ENCODE measurements at regions not wholly inside any gene's neighbourhood (a gene's known extent, or its start where the extent isn't known, plus 50 kb on each side); places are given as distances from the start of the nearest gene placed in this dataset.

GRCh38 chr2:175435012-175435411 is 253.5 kb upstream of the ATP5MC3 start:
- POLR2A ChIA-PET: no interaction called here
- FAIRE-seq: no peak
- no TSS peak for BruUV-seq (replicated peaks)

More at GRCh38 chr2:175435012-175435411, 253.5 kb upstream of the ATP5MC3 start:
- Histone ChIP-seq H3K79me2 (ENCODE audit: control insufficient read depth, insufficient read depth, low read length) (no peaks in the 10 kb centered on the region), H2AFZ (ENCODE audit: low read depth, low read length) (no peak overlapping the region), H3K9me1 (replicated peaks; ENCODE audit: control insufficient read depth, extremely low read depth, insufficient read depth, low read length) (no peaks in the 10 kb centered on the region), H3K36me3 (ENCODE audit: control insufficient read depth in 2 of 2, extremely low read depth in 1 of 2, insufficient read depth in 2 of 2, low read length in 2 of 2) (no peaks in the 10 kb centered on the region), H3K4me3 (replicated peaks in 1 of 3; ENCODE audit: insufficient read depth in 1 of 3, low read depth in 1 of 3, low read length in 3 of 3) (no peak overlapping the region), H3K4me1 (ENCODE audit: control insufficient read depth, extremely low read depth, insufficient read depth, low read length) (no peaks in the 10 kb centered on the region), H3K9ac (replicated peaks; ENCODE audit: extremely low read depth, insufficient read depth, low read length) (no peak overlapping the region), H4K20me1 (replicated peaks; ENCODE audit: control insufficient read depth, extremely low read depth, insufficient read depth, low read length) (no peaks in the 10 kb centered on the region), H3K9me3 (replicated peaks; ENCODE audit: control insufficient read depth, insufficient read depth, low read length) (no peaks in the 10 kb centered on the region), H3K27me3 (ENCODE audit: control insufficient read depth in 2 of 2, insufficient read depth in 2 of 2, low read length in 2 of 2) (no peaks in the 10 kb centered on the region), H3K27ac (ENCODE audit: insufficient read depth, low read depth, low read length) (no peak overlapping the region), H3K4me2 (ENCODE audit: insufficient read depth, low read length) (no peak overlapping the region)
- TF ChIP-seq GATA2 (IDR thresholded peaks at IDR 0.05; ENCODE audit: insufficient read depth, insufficient read length, low read depth, low read length) (no peak), MYC (IDR thresholded peaks at IDR 0.05; ENCODE audit: low read depth, low read length) (no peak), JUN (IDR thresholded peaks at IDR 0.05; ENCODE audit: borderline replicate concordance, insufficient read depth, insufficient read length, low read depth) (no peak), POLR2AphosphoS5 (IDR thresholded peaks at IDR 0.05; ENCODE audit: insufficient read depth, low read depth, low read length) (no peak), EZH2 (IDR thresholded peaks at IDR 0.05; ENCODE audit: borderline replicate concordance, low read depth, low read length, severe bottlenecking) (no peak), CTCF (IDR thresholded peaks at IDR 0.05; ENCODE audit: extremely low read depth in 1 of 2, insufficient read depth in 1 of 2, low read depth in 1 of 2, low read length in 2 of 2) (no peak)
- TF ChIP-seq, protein P1, sequence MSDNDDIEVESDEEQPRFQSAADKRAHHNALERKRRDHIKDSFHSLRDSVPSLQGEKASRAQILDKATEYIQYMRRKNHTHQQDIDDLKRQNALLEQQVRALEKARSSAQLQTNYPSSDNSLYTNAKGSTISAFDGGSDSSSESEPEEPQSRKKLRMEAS (IDR thresholded peaks at IDR 0.05; ENCODE audit: insufficient read depth, insufficient read length): no peak
- dilution Hi-C loops (cut with MboI; ENCODE audit: extremely low pct_ligation_motif_present, low sequenced_read_pairs): no loop called here
- CTCF ChIA-PET: interaction anchor here (0.5 kb wide), 1 partner anchor 59 kb away, joined by 3 read pairs; no protein-coding TSS in a partner anchor
- intact Hi-C loops (cut with micrococcal nuclease): no loop called here
- DNase-seq (ENCODE audit: low read depth, low spot score): no peak

Data from endothelial cell of umbilical vein (primary cell).